ENCODE measurements at regions not wholly inside any gene's neighbourhood (a gene's known extent, or its start where the extent isn't known, plus 50 kb on each side); places are given as distances from the start of the nearest gene placed in this dataset.

DNA sequence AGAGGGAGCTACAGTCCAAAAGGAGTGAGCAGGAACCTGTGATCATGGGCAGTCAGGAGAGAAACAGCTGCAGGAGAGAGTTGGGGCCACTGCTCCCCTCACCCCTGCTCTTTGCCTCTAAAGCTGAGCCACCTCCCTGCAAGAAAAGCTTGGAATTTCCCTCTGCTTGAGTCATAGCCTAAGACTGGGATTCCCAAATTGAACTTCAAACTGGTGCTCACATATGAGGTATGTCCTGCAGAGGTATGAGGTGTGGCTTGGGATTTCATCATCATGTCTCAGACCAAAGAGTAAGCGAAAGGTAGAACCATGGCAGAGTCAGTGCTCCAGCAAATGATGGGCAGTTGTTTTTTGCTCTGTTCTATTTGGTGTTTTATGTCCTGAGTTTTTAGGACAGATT lies 237.1 kb upstream of the NRP1 start:
- Histone ChIP-seq H3K36me3 (no peaks in the 10 kb centered on the region), H3K4me1 (no peaks in the 10 kb centered on the region), H3K27ac (no peak overlapping the region), H3K27me3 (no peaks in the 10 kb centered on the region), H3K4me3 (no peak overlapping the region), H3K9me3 (no peaks in the 10 kb centered on the region)
- DNase-seq: no peak
- TF ChIP-seq POLR2A (IDR thresholded peaks at IDR 0.05): no peak
- TF ChIP-seq, protein P1, sequence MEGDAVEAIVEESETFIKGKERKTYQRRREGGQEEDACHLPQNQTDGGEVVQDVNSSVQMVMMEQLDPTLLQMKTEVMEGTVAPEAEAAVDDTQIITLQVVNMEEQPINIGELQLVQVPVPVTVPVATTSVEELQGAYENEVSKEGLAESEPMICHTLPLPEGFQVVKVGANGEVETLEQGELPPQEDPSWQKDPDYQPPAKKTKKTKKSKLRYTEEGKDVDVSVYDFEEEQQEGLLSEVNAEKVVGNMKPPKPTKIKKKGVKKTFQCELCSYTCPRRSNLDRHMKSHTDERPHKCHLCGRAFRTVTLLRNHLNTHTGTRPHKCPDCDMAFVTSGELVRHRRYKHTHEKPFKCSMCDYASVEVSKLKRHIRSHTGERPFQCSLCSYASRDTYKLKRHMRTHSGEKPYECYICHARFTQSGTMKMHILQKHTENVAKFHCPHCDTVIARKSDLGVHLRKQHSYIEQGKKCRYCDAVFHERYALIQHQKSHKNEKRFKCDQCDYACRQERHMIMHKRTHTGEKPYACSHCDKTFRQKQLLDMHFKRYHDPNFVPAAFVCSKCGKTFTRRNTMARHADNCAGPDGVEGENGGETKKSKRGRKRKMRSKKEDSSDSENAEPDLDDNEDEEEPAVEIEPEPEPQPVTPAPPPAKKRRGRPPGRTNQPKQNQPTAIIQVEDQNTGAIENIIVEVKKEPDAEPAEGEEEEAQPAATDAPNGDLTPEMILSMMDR (IDR thresholded peaks at IDR 0.05): no peak
- intact Hi-C loops (cut with DNase I; ENCODE audit: low total_unique reads): no loop called here

DNA sequence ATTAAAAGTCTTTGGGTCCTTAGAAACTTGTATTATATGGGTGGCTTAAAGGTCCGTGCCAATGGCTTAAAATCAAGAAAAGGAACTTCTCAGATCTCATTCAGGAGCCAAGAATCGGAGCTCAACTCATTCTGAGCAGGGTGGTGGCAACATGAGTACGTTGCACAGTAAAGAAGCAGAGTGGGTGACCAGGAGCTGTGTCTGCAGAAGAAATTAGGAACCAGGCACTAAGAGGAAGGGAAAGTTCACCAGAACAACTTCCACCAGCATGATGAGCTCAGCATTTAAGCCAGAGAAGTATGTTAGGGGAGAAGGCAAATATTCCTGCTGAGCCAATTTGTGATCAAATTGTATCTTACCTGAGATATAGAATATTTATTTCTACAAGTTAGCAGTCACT lies 236.0 kb upstream of the NRP1 start:
- no peaks in the 10 kb centered on the region for H3K27me3 ChIP-seq
- intact Hi-C loops (cut with DNase I; ENCODE audit: low total_unique reads): no loop called here
- no peaks in the 10 kb centered on the region for H3K36me3 ChIP-seq
- H3K9me3 ChIP-seq: no peaks in the 10 kb centered on the region
- H3K4me3 ChIP-seq: no peak overlapping the region
- no peak overlapping the region for H3K27ac ChIP-seq
- DNase-seq: no peak
- TF ChIP-seq, protein P1 (IDR thresholded peaks at IDR 0.05): no peak
- no peak for TF ChIP-seq POLR2A (IDR thresholded peaks at IDR 0.05)
- no peaks in the 10 kb centered on the region for H3K4me1 ChIP-seq

DNA sequence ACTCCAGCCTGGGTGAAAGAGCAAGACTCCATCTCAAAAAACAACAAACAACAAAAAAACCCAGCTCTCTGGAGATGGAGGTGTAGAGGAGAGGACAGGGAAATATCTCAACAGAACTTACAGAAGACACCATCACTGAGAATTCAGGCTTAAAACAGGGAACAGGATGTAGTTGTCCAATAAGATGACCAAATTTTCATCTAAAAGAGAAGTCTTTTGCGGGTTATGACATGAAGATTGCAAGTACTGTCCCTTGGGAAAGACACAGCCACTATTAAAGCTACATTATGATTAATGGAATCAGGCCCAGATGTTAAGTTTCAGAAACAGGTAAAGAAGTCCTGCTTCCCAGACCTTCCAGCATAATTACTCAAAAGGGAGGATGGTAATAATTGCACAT lies 235.2 kb upstream of the NRP1 start:
- no peak overlapping the region for H3K4me3 ChIP-seq
- TF ChIP-seq POLR2A (IDR thresholded peaks at IDR 0.05): no peak
- H3K27ac ChIP-seq: no peak overlapping the region
- intact Hi-C loops (cut with DNase I; ENCODE audit: low total_unique reads): no loop called here
- no peaks in the 10 kb centered on the region for H3K36me3 ChIP-seq
- DNase-seq: no peak
- H3K4me1 ChIP-seq: no peaks in the 10 kb centered on the region
- no peaks in the 10 kb centered on the region for H3K27me3 ChIP-seq
- no peaks in the 10 kb centered on the region for H3K9me3 ChIP-seq

DNA sequence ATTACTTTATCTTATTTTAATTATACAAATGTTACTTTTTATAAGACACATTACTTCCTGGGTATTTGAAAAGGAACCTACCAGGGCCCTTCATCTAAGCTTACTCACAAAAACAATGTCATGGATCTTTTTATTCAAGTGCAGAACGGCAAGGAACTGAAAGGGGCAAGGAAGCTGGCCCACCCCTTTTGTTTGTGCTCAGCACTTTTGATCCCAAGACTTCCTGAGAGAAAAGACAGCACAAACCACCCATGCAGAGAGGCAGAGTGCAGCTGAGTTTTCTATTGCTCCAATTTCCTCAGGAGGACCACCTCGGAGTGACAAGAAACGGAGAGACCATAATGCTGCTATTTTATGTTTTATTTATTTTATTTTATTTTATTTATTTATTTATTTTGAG lies 232.0 kb upstream of the NRP1 start:
- no peaks in the 10 kb centered on the region for H3K27me3 ChIP-seq
- no peak overlapping the region for H3K4me3 ChIP-seq
- TF ChIP-seq, protein P1 (IDR thresholded peaks at IDR 0.05): no peak
- no peak for TF ChIP-seq POLR2A (IDR thresholded peaks at IDR 0.05)
- no peaks in the 10 kb centered on the region for H3K4me1 ChIP-seq
- intact Hi-C loops (cut with DNase I; ENCODE audit: low total_unique reads): no loop called here
- H3K27ac ChIP-seq: no peak overlapping the region
- no peak for DNase-seq
- H3K36me3 ChIP-seq: no peaks in the 10 kb centered on the region
- no peaks in the 10 kb centered on the region for H3K9me3 ChIP-seq

DNA sequence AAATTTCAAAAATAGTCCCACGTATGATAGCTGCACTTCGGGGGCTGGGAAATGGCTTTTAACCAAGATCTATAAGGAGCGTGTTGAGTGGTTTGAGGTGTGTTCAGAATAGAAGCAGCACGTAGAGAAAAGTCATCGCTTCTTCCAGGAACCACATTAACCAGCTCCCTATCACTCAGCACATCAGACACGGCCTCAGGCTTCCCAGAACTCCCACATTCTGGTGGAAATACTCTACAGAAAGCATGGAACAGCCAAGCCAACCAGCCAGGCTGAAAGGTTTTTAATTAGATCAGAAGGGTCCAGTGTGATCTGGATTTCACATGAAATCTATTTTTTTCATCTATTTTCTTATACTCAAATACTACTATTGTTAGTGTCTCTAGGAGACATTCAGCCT lies 231.5 kb upstream of the NRP1 start:
- H3K27me3 ChIP-seq: no peaks in the 10 kb centered on the region
- H3K4me1 ChIP-seq: no peaks in the 10 kb centered on the region
- intact Hi-C loops (cut with DNase I; ENCODE audit: low total_unique reads): no loop called here
- H3K36me3 ChIP-seq: no peaks in the 10 kb centered on the region
- no peak overlapping the region for H3K4me3 ChIP-seq
- no peak overlapping the region for H3K27ac ChIP-seq
- H3K9me3 ChIP-seq: no peaks in the 10 kb centered on the region
- TF ChIP-seq, protein P1 (IDR thresholded peaks at IDR 0.05): no peak
- TF ChIP-seq POLR2A (IDR thresholded peaks at IDR 0.05): no peak
- no peak for DNase-seq

DNA sequence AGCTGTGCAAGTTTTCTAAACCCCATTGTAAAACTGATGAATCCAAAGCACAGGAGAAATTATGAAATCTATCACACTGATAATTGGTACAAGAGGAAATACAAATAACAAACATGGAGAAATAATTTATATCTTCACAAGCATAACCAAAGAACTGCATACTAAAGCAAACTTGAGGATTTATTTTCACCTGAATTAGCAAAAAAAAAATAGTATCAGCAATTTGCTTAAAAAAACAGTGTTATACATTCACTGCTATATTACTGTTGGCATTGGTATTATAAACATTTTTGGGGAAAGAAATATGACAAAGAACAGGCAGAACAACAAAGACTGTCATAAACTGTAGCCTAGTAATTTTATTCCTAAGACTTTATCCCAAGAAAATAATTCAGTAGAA lies 230.8 kb upstream of the NRP1 start:
- no peak for DNase-seq
- intact Hi-C loops (cut with DNase I; ENCODE audit: low total_unique reads): no loop called here
- TF ChIP-seq, protein P1 (IDR thresholded peaks at IDR 0.05): no peak
- no peak for TF ChIP-seq POLR2A (IDR thresholded peaks at IDR 0.05)
- H3K27me3 ChIP-seq: no peaks in the 10 kb centered on the region
- H3K4me3 ChIP-seq: no peak overlapping the region
- H3K36me3 ChIP-seq: no peaks in the 10 kb centered on the region
- no peaks in the 10 kb centered on the region for H3K4me1 ChIP-seq
- H3K9me3 ChIP-seq: no peaks in the 10 kb centered on the region
- H3K27ac ChIP-seq: no peak overlapping the region

Measured in uterus (tissue), 3 donors.